Stimulated activated CD4-positive, alpha-beta T cell treated with anti-CD3 and anti-CD28 coated beads, Interleukin-12 subunit alpha, Interleukin-12 subunit beta, amount 100 ng/mL, for 24 hours (primary cell): ENCODE measurements at regions not wholly inside any gene's neighbourhood (a gene's known extent, or its start where the extent isn't known, plus 50 kb on each side); places are given as distances from the start of the nearest gene placed in this dataset.
"Not testable (repeated sequence)": the region's sequence is repeated elsewhere in the genome, so short reads cannot be mapped to it uniquely, and the experiment has no call there.

Experiments used
- DNase-seq, 2 experiments: peaks; one replicate each; pipeline ENCODE4 v3.0.0-alpha.2; 2020; ENCODE audit warnings: low read depth in 2 of 2

DNA sequence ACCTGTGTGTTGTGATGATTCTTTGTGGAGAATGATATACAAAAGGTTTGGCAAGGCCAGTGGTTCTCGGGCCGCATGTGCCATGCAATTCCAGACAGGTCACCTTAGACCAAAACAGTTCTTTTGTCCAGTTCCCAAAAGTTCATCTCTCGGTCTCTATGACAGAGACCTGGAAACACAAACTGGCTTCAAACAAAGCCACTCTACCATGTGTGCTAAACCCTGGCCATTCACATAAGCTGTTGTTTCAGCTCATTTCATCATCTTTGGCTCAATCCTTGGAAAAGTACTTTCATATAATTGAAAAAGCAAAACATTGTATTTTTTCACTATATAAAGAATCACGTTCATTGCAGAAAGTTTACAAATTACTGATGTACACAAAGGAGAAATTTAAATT is 210.5 kb upstream of the SEMA6A start:
- no peak for DNase-seq

DNA sequence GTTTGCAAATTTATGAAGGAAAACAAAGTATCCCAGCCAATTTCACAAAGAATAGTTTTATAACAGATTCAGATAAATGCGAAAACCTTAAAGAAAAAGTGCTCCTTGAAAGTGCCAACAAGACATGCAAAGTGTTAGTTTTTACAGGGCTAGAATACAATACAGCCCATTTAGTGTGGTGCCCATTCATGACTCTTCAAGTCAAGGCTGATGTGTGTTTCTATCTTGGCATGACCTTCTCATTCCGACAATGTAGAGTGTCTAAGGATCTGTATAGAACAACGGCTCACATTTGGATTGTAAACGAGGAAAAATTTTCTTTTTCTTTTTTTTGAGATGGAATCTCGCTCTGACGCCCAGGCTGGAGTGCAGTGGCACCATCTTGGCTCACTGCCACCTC is 205.2 kb upstream of the SEMA6A start:
- no peak for DNase-seq

DNA sequence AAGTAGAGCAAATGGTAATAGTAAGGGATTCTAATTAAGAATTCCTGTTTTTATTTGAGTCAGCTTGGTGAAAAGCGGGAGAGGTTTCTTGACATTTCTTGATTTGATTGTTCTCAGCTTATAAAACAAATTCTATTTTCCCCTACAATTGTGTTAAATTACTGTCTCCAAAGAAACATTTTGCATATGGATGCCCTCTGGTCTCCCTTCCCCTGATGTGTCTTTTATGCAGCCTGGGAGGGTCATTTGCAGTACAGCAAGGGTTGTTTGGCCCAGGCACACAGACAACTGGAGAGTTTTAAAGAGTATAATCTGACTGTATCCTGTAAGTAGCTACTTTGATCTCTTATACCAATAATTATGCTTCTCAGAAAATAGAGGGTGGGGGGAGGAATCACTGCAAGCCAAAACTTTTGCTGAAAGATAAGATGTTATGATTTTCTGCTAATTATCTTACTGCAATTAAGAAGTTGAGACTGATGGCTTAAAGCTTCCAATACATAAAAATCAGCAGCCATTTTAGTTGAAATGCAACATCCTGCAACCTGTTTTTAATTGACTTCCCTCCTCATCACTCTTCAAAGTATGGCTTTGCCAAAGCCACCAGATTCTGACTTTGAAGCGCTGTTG is 204.1 kb upstream of the SEMA6A start:
- no peak for DNase-seq

DNA sequence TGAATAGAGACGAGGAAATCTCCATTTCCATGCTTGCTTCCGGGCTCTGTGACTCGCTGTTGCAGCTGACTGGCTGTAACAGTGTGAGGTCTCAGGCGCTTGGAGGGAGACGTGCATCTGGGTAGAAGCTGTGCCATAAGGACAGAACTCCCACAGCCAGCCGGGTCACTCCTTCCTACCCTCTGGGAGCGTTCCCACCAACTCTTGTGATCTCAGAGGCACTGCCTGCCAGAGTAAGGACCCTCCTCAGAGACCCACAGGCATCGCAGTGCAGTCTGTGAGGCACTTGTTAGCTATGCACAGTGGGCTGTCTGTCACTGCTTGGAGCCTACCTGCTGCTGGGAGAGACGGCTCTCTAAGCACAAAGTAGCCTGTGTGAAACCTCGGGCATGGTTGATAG is 203.4 kb upstream of the SEMA6A start:
- no peak for DNase-seq

DNA sequence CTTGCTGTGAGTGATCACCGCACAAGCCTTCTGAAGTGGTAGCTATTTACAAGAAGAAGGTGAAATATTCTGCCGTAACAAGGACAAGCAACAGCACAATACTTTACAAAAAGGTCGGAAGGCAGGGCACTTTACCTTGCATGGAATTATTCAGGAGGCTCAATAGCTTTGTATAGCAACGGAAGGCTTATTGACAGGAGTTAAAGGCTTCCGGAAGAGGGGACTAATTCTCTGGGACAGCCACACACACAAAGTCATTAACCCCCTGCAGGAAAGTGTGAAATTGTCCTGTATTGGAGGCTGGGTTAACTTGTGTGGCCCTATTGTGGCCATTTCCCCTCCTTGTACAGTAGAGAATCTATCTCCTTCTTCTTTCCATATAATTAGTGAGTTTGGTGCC is 199.3 kb upstream of the SEMA6A start:
- no peak for DNase-seq

DNA sequence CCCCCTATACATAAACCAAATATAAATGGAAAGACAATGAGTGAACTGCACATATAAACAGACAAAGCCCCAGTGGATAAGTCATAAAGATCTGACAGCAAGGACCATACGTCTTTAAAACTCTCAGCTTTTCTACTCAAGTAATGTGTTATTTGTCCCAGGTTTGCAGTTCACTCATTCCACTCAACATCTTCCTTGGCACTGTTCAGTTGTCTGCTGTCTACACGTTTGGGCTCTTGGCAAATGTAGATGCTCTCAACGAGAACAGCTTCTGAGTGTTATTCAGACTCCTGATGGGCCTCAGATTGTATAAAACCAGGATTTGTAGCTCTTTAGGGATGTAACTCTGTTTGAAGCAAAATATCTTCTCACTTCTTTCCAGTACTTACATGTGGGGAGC is 198.2 kb upstream of the SEMA6A start:
- no peak for DNase-seq

DNA sequence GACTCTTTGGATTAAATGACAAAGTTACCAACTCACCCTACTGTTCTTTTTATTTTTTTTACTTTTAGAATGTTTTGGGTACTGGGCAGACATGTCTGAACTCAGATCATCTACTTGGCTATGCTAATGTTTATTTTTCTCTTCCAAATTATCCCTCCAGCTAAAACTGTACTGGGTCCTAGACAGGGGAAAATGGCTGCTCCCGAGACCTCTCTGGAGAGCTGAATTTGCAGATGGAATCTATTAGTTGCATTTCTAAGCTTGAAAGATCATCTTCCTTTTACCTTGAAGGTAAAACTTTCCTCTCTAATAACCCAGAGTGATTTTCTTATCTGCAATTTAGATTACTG is 197.5 kb upstream of the SEMA6A start:
- no peak for DNase-seq

DNA sequence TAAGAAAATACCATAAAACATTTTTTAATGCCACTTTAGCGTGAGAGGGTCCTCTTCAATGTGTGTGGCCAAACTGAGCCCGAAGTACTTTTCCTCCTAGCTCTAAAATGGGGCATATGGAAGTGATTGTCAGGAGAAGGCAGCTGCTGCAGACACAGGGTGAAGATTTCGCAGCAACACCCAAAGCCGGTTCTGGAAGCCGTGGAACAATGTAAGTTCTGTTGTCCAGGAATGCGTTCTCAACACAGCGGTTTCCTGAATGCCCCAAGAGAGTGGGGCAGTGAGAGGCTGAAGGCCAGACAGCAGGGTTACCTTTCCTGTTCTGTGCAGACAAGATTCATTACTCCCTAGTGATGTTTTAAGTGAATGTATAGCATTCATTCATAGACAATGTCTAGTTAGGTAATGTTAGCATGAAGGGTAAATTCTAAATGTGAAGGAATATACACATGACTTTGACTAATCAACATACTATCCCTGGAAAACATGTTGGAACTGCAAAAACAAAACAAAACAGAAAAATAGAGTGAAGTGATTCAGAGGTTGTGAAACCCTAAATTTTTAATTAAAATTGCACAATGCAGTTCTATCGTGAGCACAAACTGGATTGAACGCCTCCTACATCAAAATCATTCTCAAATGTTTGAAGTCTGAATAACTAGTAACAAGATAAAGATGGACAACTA is 197.0 kb upstream of the SEMA6A start:
- DNase-seq: no peak

DNA sequence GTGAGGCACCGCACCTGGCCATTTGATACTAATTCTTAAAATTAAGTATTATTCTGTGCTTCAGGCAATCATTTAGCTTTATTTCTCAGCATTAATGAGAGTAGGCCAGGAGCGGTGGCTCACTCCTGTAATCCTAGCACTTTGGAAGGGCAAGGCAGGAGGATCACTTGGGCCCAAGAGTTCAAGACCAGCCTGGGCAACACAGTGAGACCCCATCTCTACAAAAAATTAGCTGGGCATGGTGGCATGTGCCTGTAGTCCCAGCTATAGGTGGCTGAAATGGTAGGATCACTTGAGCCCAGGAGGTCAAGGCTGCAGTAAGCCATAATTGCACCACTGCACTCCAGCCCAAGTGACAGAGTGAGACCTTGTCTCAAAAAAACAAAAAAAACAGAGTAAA is 195.3 kb upstream of the SEMA6A start:
- not testable (repeated sequence) for DNase-seq

DNA sequence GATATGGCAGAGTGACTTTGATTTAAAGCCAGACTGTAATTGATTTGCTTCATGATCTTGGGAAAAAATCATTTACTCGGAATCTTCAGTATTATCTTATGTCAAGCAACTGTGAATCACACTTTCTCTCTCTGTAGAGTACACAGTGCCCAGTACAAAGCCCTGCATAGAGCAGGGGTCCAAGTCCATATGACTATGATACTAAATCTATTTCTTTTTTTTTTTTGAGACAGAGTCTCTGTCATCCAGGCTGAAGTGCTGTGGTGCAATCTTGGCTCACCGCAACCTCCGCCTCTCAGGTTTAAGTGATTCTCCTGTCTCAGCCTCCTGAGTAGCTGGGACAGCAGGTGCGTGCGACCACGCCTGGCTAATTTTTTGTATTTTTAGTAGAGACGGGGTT is 194.8 kb upstream of the SEMA6A start:
- no peak for DNase-seq

DNA sequence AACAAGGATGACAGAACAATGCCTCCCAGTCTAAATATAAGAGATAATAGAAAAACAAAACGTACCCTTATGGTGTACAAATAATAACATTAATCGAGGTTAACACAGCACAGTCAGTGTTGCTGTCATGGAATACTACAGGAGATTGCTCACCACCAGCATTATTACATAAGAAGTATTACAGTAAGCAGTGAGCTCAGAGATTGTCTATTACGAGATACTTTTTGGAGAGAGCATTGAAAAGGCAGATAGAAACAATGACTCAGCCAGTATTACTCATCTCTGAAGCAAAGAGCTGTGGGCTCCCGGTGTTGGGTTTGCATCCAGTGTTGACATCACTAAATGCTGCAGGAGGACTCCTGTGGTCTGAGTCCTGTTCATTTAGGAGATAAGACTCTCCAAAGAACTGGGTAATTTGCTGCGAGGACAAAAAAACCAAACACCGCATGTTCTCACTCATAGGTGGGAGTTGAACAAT is 191.9 kb upstream of the SEMA6A start:
- no peak for DNase-seq

DNA sequence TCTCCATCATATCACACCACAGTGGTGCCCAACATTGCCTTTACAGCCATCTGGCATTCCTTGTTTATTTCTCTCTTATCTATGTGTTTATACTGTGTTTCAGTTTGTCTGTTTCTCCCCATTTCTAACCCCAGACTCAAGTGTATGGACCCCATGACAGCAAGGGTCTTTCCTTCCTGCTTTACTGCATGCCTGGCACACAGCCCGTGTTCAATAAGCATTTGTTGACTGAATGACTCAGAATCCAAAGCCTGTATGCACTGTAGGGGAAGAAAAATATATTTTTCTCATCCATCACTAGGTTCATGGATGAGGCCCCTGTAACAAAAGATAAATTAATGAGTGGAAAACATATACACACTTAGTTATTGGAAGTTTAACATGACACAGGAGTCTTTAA is 190.8 kb upstream of the SEMA6A start:
- DNase-seq: no peak

DNA sequence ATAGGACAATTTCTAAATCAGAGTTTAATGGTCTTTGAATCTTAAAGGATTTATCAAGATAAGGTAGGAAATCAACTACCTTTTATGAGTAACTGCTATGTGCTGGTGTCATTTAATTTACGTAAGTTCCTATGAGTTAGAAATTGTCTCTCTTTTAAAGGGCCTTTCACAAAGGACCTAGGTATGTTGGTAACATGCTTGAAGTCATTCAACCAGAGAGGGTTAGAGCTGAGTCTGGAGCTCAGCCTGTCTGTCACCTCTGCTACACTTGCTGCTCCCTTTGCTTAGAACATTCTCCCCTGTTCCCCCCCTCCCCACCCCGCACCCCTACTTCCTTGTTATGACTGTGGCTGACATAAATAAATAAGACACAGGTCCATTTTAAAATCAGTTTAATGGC is 190.3 kb upstream of the SEMA6A start:
- no peak for DNase-seq

DNA sequence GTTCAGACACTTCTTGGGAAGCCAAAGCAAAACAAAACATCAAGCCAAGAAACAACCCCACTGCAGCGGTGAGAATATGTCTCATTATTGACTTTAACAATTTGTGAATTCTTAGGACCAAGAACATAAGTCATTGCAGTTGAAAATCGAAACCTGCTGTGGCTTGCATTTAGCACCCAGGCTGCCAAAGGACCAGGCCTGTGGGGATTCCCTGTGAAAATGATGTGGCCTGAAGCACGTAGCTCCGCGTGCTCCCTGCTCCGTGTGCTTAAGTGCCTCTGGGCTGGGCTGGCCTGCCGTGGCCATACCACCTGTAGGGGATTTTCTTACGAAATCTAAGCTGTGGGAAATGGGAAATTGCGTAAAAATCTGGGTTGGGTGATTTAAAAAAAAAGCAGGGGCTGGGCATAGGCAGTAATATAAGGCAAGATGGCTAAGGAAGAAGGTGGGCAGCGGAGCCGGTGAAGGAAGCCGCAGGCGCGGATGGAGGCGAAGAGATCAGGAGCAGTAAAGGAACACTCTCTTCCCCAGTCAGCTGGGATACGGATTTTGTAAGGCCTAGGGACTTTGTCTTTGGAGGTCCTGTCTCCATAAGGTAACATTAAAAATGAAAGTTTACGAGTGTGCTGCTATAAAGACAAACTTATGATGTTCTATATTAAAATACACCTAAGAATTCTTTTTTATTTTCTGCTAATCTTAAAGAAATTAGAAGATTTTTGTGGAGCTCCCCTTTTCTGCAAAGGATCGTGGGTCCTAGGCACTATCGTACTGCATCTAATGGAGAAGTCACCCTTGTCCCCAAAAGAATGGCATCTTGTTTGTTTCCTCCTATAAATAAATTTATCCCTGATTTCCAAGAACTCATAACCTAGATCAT is 189.6 kb upstream of the SEMA6A start:
- DNase-seq: no peak

DNA sequence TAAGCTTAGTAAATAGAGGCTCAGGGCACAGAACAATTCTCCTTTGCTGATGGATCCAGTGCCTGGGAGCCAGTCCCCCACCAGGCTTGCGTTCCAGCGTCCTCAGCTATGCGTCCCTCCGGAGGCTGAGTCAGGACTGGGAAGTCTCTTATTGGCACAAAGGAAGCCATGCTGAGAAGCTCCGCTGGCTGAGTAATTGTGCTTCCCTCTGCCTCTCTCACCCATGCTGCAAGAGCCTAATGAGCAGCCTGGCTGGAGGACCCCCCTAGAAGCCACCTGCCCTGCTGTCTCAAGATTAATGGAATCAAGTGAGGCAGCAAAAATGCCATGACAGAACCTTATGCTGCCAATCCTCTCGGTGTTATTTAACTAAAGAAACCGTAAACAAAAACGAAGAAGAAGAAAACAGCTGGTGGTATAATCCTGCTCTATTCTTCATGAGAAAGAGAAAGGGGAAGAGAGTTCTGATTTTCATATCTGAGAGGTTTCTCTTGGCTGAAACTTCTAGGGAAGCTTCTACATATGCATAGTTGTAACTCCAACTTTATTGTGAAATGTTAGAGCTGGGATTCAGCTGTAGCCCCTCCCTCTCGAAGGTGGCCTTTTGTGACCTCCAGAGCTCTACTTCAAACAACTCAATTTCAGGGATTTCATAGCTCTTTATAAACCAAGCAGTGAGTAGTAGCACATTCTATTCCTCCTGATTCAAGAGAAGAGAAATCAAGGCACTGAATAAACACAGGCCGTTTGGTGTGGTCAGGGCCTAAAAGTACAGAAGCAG is 185.4 kb upstream of the SEMA6A start:
- DNase-seq: no peak

DNA sequence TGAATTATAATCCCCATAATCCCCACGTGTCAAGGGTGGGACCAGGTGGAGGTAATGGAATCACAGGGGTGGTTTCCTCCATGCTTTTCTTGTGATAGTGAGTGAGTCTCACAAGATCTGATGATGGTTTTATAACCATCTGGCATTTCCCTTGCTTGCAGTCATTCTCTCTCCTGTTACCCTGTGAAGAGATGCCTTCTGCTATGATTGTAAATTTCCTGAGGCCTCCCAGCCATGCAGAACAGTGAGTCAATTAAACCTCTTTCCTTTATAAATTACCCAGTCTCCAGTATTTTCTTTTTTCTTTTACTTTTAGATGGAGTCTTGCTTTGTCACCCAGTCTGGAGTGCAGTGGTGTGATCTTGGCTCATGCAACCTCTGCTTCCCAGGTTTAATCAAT is 182.7 kb upstream of the SEMA6A start:
- no peak for DNase-seq

DNA sequence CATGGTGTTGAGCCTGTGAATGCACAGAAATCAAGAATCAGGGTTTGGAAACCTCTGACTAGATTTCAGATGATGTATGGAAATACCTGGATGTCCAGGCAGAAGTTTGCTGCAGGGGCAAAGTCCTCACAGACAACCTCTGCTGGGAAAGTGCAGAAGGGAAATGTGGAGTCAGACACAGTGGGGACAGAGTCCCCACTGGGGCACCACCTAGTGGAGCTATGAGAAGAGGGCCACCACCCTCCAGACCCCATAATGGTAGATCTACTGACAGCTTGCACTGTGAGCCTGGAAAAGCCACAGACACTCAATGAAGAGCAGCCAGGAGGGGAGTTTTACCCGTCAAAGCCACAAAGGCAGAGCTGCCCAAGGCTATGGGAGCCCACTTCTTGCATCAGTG is 181.9 kb upstream of the SEMA6A start:
- no peak for DNase-seq

DNA sequence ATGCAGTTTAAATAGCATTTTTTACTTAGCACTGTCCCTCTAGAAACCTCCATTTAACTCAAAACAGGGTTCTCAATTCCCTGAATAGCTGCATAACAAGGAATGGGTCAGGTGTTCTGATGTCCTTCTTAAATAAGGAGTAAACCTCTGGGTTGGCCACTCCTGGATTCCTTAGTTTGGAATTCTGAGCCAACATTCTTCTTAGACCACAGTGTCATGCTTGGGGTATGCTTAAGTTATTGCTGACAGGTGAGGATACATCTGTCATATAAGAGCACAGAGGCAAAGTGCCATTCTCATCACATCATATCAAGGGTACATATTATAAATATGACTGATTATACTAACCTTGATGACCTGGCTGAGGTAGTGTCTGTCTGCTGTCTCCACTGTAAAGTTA is 179.9 kb upstream of the SEMA6A start:
- no peak for DNase-seq

DNA sequence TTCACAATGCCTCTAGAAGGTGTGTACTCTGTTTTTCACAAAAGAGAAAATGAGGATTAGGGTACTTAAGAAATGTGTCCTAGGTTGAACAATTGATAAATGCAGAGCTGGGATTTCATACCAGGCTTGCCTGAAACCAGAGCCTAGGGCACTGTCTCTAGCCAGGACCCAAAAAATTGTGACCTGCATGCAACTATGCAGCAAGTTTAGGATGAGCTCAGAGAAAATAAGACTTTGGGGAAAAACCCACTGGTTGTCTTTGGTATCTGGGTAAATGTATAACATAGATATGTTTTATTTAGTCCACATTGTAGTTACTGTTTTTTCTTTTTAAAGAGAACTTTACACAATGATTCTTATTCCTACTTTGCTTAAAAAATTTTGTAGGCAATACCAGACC is 177.1 kb upstream of the SEMA6A start:
- DNase-seq: no peak

DNA sequence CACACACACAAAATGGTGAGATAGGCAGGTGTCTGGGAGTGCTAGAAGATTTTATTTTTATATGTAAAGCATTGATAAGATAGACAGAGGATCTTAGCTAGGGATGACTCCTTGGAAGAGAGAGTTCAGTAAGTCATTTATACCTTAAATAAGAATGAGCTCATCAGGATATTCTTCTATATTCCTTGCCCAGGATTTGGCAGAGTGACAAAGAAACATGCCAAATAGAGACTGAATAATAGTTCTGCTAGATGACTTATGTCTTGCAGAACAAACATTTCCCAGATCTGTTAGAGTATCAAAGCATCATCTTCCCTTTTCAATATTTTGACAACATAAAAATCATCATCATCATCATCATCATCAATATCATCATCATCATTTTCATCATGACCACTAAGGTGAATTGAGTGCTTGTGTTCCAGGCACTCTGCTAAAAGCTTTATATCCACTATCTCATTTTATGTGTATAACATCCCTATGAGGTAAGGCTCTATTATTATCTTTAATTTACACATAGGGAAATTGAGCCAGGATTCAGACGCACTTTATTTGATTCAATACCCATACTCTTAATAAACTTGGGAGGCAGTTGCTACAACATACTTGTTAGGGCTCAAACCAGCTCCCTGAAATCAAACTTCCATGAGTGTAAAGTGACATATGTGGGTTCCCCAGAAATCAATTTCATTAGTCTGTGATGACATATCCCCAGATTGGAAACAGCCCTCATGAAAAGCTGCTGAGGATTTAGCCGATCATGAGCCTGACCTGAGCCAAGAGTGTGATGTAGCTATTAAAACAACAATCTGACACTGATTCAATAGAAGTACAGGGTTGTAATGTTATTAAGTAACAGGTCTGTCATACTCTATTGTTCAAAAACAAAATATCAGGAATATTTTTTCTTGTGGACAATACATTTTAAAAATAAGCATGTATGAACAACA is 176.3 kb upstream of the SEMA6A start:
- DNase-seq: no peak

DNA sequence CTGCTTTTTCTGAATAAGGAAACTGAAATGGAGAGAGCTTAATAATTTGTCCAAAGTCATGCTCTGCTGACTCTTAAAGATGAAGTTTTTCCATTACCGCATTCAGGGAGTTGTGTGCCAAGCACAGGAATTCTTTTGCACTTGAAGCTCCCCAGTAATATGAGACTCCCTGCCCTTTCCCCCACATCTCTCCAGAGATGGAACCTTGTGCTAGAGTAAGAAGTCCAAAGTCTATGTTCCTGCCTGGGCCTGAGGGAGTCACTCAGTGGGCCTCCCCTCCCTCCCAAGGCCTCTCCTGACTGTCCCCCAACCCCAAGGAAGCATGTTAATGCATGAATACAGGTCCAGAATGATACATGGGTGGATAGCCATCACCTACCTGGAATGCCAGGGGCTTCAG is 173.3 kb upstream of the SEMA6A start:
- DNase-seq: no peak
